ENCODE measurements at regions not wholly inside any gene's neighbourhood (a gene's known extent, or its start where the extent isn't known, plus 50 kb on each side); places are given as distances from the start of the nearest gene placed in this dataset.

DNA sequence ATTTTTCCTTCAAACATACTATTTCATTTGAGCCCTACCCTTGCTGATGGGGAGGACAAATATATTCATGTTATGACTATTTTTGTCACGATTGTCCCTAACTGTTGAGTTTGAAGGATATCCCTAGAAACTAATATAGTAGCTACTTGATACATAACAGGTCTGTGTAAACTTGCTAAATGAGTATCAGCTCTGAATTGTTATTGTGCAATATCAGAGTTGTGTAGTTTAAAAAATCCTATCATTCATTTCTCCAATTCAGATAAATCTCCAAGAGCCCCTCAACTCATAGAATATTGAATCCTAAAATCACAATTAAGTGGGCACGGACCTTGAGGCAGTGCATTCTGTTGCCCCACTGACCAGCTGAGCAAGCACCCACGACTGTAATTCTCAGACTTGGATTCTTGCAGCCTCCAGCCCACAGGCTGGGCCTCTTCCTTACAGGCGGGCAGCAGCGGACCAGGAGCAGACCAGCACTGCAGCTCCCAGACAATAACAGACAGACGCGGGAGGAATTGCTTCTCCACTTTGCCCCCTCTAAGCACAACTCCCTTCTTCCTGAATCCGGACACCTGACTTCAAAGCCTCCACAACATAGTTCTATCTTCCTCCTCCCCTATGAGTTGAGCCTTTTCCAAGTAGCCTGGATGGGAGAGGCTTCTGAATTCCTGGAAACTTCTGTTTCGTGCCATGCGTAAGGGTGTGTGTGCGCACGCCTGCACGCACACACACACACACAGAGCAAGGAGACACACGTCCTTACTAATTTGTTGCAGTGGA, 337.6 kb upstream of the ARGLU1 start:
- Histone ChIP-seq H3F3A (ENCODE audit: insufficient read depth) (no peaks in the 10 kb centered on the region), H4K20me1 (ENCODE audit: low read depth, low read length) (no peaks in the 10 kb centered on the region), H3K27ac (ENCODE audit: low read depth, low read length) (no peak overlapping the region), H3K9me2 (replicated peaks; ENCODE audit: insufficient read depth, low read length) (no peaks in the 10 kb centered on the region), H3K4me2 (ENCODE audit: low read depth, low read length, poor library complexity, severe bottlenecking) (no peak overlapping the region), H2AFZ (ENCODE audit: low read depth, low read length, severe bottlenecking) (no peak overlapping the region), H3K9me3 (ENCODE audit: insufficient read depth, low read length) (no peaks in the 10 kb centered on the region), H3K36me3 (ENCODE audit: low read length) (no peaks in the 10 kb centered on the region), H3K27me3 (ENCODE audit: low read length) (no peaks in the 10 kb centered on the region), H3K79me2 (ENCODE audit: insufficient read depth, low read length) (no peaks in the 10 kb centered on the region), H3K4me3 (ENCODE audit: insufficient read depth, low read length, poor library complexity, severe bottlenecking) (no peak overlapping the region), H3K9ac (ENCODE audit: low read length) (no peak overlapping the region)
- no peak for TF ChIP-seq EZH2phosphoT487 (conservative IDR thresholded peaks at IDR 0.05; ENCODE audit: low read length)
- TF ChIP-seq, protein P1, sequence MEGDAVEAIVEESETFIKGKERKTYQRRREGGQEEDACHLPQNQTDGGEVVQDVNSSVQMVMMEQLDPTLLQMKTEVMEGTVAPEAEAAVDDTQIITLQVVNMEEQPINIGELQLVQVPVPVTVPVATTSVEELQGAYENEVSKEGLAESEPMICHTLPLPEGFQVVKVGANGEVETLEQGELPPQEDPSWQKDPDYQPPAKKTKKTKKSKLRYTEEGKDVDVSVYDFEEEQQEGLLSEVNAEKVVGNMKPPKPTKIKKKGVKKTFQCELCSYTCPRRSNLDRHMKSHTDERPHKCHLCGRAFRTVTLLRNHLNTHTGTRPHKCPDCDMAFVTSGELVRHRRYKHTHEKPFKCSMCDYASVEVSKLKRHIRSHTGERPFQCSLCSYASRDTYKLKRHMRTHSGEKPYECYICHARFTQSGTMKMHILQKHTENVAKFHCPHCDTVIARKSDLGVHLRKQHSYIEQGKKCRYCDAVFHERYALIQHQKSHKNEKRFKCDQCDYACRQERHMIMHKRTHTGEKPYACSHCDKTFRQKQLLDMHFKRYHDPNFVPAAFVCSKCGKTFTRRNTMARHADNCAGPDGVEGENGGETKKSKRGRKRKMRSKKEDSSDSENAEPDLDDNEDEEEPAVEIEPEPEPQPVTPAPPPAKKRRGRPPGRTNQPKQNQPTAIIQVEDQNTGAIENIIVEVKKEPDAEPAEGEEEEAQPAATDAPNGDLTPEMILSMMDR (IDR thresholded peaks at IDR 0.05; ENCODE audit: insufficient read depth, low read length, poor library complexity, severe bottlenecking): no peak

DNA sequence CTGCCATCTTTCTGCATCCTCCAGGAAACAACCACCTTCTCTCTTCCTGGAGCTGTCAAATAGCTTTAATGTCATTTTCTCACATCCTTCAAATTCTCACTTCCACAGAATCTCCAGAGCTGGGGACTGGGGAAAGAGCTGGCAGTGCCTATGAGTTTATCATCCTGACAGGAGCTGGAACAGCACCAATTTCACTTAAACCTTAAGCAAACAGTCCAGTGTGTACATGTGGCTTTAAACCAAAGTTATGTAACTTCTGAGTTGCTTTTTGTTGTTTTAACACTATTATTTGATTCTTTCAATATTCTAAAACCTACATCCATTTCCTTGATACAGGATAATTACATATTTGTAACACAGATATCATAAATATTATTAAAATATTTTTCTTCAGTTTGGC, 331.5 kb upstream of the ARGLU1 start:
- H4K20me1 ChIP-seq (ENCODE audit: low read depth, low read length): no peaks in the 10 kb centered on the region
- H3K36me3 ChIP-seq (ENCODE audit: low read length): no peaks in the 10 kb centered on the region
- H3K9me2 ChIP-seq (replicated peaks; ENCODE audit: insufficient read depth, low read length): no peaks in the 10 kb centered on the region
- no peaks in the 10 kb centered on the region for H3K9me3 ChIP-seq (ENCODE audit: insufficient read depth, low read length)
- no peak overlapping the region for H3K4me3 ChIP-seq (ENCODE audit: insufficient read depth, low read length, poor library complexity, severe bottlenecking)
- no peak overlapping the region for H3K27ac ChIP-seq (ENCODE audit: low read depth, low read length)
- H3F3A ChIP-seq (ENCODE audit: insufficient read depth): no peaks in the 10 kb centered on the region
- no peaks in the 10 kb centered on the region for H3K27me3 ChIP-seq (ENCODE audit: low read length)
- no peaks in the 10 kb centered on the region for H3K79me2 ChIP-seq (ENCODE audit: insufficient read depth, low read length)
- H2AFZ ChIP-seq (ENCODE audit: low read depth, low read length, severe bottlenecking): no peak overlapping the region
- H3K9ac ChIP-seq (ENCODE audit: low read length): no peak overlapping the region
- TF ChIP-seq, protein P1 (IDR thresholded peaks at IDR 0.05; ENCODE audit: insufficient read depth, low read length, poor library complexity, severe bottlenecking): no peak
- no peak for TF ChIP-seq EZH2phosphoT487 (conservative IDR thresholded peaks at IDR 0.05; ENCODE audit: low read length)
- H3K4me2 ChIP-seq (ENCODE audit: low read depth, low read length, poor library complexity, severe bottlenecking): no peak overlapping the region

DNA sequence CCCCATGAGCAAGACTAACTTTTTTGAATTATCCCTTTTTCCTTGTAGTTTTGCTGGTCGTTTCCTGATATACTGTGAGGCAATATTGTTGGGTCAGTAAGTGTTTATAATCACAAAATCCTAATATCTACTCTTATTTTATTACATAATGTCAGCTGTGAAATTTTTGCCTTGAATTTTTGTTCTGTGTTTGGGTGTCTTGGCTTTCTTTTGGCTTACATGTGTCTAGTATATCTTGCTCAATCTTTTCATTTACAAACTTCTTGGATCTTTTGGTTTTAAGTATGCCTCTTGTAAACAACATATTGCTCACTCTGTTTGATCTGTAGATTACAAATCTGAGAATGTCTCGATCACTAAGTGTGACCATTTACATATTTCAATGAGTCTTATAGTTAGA, 330.3 kb upstream of the ARGLU1 start:
- Histone ChIP-seq H3K36me3 (ENCODE audit: low read length) (no peaks in the 10 kb centered on the region), H2AFZ (ENCODE audit: low read depth, low read length, severe bottlenecking) (no peak overlapping the region), H3K79me2 (ENCODE audit: insufficient read depth, low read length) (no peaks in the 10 kb centered on the region), H3K27ac (ENCODE audit: low read depth, low read length) (no peak overlapping the region), H3K9me2 (replicated peaks; ENCODE audit: insufficient read depth, low read length) (no peaks in the 10 kb centered on the region), H3F3A (ENCODE audit: insufficient read depth) (no peaks in the 10 kb centered on the region), H3K4me2 (ENCODE audit: low read depth, low read length, poor library complexity, severe bottlenecking) (no peak overlapping the region), H3K9ac (ENCODE audit: low read length) (no peak overlapping the region), H4K20me1 (ENCODE audit: low read depth, low read length) (no peaks in the 10 kb centered on the region), H3K9me3 (ENCODE audit: insufficient read depth, low read length) (no peaks in the 10 kb centered on the region), H3K27me3 (ENCODE audit: low read length) (no peaks in the 10 kb centered on the region), H3K4me3 (ENCODE audit: insufficient read depth, low read length, poor library complexity, severe bottlenecking) (no peak overlapping the region)
- TF ChIP-seq, protein P1 (IDR thresholded peaks at IDR 0.05; ENCODE audit: insufficient read depth, low read length, poor library complexity, severe bottlenecking): no peak
- no peak for TF ChIP-seq EZH2phosphoT487 (conservative IDR thresholded peaks at IDR 0.05; ENCODE audit: low read length)

All from SU-DHL-6 (cell line).